ENCODE measurements at regions not wholly inside any gene's neighbourhood (a gene's known extent, or its start where the extent isn't known, plus 50 kb on each side); places are given as distances from the start of the nearest gene placed in this dataset.

GRCh38 chr9:135188681-135189151 lies 101.2 kb downstream of the OLFM1 start:
- no peak for TF ChIP-seq POLR2AphosphoS5 (IDR thresholded peaks at IDR 0.05; ENCODE audit: borderline replicate concordance, low read depth, low read length)
- no peak for TF ChIP-seq EZH2 (IDR thresholded peaks at IDR 0.05)
- TF ChIP-seq FOXP2 (optimal IDR thresholded peaks at IDR 0.05; ENCODE audit: control extremely low read depth, extremely low read length, insufficient read depth) = no peak

Measured in SK-N-MC (cell line).